Islet of Langerhans (tissue), 1 donor: ENCODE measurements at regions not wholly inside any gene's neighbourhood (a gene's known extent, or its start where the extent isn't known, plus 50 kb on each side); places are given as distances from the start of the nearest gene placed in this dataset.

Experiments used
- FAIRE-seq: peaks from one replicate; lab custom pipeline; 2011; peaks lifted over from hg19 to GRCh38; lab: Jason Lieb, UNC

DNA sequence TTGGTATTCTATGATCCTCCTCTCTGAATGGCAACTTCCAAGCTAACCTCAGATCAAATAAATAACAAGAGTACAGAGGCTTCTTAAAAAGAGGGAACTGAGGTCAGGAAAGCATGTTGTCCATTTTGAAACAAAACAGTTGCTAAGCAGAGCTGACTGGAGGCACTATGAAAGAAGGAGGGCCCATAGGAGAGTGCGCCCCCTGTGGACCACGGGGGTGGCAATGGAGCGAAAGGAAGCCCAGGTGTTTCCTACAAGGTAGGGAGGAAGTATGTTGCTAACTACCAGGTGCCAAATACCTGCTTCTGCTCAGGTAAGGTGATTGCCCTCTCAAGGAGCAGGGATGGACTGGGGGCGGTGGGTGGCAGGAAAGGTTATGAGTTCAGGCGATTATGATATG lies 101.8 kb upstream of the MAST4 start:
- FAIRE-seq: no peak

DNA sequence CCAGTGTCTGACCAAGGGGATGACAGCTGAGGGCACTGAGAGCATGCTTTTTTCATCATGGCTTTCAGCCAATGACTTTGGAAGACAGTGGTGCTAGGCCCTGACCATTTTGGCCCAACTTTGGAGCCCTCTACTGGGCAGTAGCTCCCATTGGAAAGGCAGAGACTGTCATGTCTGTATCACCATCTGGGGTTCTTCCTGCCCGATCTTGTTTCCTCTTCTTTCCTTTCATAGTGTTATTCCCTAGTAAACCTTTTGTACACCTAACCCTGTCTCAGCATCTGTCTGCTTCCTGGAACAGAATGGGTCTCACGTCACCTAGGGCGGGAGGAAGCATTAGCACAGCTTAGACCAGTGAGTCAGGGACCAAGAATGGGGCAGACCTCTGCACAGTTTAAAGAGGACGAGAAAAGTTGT lies 97.4 kb upstream of the MAST4 start:
- FAIRE-seq: no peak

DNA sequence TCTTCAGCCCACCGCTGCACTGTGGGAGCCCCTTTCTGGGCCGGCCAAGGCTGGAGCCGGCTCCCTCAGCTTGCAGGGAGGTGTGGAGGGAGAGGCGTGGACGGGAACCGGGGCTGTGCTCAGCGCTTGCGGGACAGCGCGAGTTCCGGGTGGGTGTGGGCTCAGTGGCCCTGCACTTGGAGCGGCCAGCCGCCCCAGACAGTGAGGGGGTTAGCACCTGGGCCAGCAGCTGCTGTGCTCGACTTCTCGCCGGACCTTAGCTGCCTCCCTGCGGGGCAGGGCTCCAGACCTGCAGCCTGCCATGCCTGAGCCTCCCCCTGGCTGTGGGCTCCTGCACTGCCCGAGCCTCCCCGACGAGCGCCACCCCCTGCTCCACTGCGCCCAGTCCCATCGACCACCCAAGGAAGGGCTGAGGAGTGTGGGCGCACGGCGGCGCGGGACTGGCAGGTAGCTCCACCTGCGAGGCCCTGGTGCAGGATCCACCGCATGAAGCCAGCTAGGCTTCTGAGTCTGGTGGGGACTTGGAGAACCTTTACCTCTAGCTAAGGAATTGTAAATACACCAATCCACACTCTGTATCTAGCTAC lies 92.9 kb upstream of the MAST4 start:
- no peak for FAIRE-seq

DNA sequence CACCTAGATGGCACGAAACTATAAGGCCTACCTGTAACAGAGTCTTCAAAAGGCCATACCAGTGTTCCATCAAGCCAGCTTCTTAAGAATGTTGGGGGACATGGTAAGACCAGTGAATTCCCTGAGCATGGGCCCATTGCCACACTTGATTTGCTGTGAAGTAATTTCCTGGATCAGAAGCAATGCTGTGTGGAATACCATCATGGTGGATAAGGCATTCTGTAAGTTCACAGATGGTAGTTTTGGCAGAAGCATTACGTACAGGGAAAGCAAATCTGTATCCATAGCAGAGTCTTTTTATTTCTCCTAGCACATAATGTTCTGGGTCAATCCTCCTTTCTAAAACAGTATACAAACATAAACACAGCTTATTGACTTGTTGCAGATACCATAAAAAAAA lies 89.1 kb upstream of the MAST4 start:
- no peak for FAIRE-seq

DNA sequence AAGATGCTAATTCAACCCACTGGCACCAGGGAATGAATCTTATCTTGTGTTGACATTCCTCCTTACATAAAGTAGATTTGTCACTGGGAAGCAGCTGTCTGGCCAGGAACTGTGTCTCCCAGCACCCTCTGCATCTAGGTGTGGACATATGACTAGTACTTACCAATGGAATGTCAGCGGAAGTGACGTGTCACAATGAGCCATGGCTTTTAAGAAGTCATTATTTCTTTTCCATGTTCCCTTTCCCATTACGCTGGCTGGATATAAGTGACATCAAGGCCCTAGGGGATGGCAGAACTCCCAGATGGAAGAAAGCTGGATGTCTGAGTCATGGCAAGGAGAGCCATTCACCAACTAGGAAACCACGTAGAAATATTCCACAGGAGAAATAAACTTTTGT lies 84.7 kb upstream of the MAST4 start:
- no peak for FAIRE-seq

DNA sequence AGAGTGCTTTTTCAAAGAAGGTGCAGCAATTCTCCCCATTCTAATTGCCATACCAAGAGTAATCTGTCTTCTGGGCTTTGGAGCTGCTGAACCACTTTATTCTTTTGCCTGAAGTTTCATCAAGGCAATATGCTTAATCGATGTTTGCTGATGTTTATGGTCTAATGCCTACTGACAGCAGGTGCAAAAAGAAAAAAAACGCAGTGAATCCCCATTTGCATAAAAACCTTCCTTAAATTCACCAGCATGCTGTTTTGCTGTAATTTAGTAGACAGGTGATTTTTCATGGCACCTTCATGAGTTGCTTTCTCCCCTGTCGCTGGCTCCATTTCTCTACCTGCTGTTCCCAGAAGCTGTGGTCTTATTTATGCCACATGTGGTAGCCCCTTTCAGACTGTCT lies 83.1 kb upstream of the MAST4 start:
- no peak for FAIRE-seq

DNA sequence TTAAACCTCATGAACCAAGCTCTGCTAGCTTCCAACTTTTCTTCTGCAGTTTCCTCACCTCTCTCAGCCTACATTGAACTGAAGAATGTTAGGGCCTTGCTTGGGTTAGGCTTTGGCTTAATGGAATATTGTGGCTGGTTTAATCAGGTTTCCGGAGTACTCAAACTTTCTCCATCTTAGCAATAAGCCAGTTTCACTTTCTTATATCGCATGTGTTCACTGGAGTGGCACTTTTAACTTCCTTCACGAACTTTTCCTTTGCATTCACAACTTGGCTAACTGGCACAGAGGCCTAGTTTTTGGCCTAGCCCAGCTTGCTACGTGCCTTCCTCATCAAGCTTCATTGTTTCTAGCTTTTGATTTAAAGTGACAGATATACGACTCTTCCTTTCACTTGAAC lies 81.0 kb upstream of the MAST4 start:
- FAIRE-seq: no peak

DNA sequence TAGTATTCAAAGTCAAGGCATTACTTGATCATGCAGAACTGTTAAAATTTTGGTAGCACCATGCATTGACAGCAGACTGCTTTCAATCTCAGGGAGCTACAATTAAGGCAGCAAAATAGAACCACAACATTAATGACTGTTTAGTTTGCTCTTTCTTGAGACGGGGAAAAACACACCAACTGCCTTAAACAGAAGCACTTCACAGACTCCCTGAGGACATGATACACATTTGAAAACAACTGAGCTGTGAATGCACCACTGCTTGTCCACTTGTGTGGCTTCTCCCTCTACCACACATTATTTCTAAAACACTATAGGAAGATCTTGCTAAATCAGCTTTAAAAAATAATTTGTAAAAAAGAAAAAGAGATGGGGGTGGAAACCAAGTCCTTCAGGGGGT lies 79.6 kb upstream of the MAST4 start:
- no peak for FAIRE-seq

DNA sequence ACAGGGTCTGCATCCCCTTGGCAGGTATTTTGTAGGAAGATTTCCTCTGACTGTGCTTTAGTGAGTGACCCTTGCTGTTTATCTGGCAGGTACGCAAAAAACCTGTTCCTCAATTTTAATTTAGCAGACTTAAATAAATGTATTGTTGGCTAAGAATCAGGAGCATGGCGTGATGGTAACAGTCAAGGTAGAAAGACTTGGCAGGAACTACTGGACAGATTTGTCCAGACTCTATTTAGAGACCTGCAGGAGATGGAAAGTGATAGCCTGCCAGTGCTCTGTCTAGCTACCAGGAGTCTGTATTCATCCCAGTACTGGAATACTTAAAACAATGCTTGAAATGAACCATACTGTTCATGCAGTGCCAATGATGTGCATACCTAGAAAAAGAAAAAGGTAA lies 78.8 kb upstream of the MAST4 start:
- FAIRE-seq: no peak

DNA sequence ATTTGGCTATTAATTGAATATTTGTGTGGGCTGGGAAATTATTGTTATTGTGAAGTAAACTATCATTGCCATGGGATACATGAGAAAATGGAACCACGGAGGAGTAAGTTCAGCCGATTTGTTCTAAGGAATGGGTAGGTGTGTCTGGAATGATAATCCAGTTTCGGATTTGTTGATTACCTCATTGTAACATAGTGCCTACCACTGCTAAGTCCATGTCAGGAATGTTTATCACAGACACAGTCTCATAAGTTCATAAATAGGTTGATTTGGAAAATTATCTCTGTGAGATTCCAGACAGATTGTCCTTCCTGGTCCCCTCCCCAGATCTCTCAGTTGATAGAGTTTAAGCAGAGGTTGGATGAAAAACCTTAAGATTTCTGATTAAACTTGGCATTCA lies 78.1 kb upstream of the MAST4 start:
- no peak for FAIRE-seq

DNA sequence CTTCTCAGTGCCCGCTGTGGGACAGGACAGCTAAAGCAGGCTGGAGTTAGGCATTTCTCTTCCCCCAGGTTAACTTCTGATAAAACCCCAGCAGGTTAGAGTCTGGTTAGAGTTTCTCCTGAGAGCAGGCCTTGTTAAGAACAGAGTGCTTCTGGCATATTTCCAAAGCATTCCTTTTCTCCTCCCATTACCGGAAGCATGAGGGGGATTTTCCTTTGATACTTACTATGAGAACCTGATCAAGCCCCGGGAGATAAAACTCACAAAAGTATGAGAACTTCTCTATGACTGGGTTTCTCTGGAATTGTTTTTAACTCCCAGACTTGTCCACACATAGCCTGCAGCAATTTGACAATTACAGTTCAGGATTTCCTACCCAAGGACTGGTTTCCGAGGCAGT lies 77.4 kb upstream of the MAST4 start:
- no peak for FAIRE-seq

DNA sequence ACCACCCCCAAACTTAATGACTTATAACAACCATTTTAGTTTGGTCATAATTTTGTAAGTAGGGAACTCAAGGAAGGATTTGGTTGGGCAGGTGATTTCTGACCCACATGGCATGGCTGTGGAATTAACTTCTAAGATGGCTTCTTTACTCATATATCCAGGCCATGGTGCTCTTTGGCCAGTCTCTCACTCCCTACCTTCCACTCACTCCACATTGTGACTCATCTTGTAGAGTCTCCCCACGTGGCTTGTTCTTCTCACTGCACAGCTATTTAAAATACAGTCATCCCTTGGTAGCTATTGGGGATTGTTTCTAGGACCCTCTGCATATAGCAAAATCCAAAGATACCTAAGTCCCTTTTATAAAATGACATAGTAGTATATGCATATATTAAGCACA lies 76.6 kb upstream of the MAST4 start:
- no peak for FAIRE-seq

DNA sequence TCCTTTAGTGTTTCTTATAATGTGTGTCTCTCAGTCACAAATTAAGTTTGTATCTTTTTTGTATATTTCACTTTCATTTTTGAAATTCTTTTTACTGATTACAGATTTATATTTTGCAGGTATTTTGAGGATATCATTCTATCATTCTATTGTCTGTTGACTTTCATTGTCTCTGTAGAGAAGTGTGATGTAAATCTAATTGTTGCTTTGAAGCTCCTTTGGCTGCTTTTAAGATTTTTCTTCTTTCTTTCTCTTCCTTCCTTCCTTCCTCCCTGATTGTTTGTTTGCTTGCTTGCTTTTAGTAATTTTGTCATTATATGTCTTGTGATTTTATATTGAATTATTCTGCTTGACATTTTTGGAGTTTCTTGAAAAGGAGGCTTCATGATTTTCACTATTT lies 75.3 kb upstream of the MAST4 start:
- FAIRE-seq: no peak

DNA sequence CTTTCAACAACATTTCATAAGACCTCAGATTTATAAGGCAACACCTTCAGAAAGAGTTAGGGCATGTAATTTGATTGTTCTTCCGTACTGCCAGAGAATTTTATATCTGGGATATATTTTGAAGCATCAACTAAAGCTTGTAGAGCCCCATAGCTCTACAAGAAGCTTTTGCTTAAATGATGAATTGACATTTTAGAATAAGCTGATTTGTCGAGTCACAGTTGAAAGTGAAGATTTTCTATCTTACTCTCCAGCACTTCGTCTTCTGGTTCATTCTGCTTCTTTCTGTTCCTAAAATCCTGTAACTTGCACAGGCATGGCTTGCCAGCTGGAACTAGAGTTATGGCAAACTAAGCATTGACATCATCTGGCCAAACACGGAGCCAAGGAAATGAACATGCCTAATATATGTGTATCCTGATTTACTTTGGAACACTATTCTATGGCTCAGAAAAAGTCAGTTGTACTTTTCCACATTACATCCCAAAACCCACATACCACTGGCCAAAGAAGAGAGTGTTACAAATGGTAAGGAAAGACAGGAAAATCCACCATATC lies 68.6 kb upstream of the MAST4 start:
- FAIRE-seq: no peak

DNA sequence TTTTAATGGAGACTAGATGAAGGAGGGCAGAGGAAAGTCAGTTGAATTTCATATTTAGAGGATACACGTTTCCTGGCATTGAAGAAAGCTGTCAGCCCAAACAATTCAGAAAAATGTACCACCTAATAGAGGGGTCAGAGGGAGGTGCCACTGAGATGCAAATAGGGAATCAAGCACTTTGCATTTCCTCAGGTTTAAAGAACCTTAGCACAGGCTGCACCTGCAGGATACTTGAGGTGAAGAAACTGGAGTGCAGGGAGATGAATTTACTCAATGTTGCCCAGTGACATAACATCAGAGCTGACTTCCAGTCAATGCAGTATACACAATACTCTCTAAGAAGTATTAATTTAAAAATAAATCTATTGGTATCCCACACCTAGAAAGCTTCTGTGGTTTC lies 67.0 kb upstream of the MAST4 start:
- no peak for FAIRE-seq

DNA sequence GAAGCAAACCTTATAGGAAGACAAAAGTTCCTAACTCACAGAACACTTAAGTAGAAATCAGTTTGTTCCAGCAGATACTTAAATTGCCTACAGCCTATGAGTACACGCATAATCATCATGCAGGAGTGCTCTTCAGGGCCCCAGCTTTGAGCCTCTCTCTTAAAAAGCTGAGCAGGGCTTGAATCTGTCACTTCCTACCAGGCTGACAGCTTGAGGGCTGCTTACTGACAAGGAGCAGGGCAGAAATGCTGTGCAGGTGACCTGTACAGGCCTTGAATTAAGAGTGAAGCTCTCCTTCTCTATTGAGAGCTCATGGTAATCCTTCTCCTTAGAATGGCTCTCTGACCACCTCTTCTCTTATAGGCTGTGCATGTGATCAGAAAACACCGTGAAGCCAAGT lies 66.5 kb upstream of the MAST4 start:
- FAIRE-seq: no peak

DNA sequence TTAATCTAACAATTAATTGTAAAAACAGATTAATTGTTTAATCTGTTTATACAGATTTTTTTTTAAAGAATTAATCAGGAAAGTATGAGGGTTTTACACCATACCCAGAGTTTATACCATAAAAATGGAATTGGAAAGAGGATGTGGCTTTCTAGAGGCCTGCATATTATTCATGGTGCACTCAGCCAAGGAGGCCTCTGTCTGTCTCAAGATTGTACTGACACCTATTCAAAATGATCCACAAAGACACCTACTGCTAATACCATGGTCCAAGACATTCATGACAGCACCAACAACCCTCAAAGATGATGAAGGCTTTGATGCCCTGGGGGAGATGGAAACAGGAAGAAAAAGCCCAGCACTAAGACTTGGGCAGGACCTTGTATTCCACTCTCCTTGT lies 58.1 kb upstream of the MAST4 start:
- no peak for FAIRE-seq

DNA sequence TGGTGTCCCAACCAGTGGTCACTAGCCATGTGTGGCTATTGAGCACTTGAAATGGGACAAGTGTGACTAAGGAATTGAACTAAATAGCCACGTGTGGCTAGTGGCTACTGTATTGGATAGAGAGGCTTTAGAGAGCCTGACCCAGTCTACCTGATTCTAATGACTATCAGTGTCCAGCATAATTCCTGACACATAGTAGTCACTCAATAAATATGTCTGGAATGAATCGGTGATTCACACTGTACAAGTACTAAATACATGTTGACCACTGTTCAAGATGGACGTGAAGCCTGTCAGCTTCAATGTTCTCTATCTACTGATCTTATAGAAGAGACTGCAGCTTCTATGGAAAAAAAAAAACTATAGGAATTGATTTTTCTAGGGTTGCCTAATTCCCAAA lies 57.7 kb upstream of the MAST4 start:
- no peak for FAIRE-seq

DNA sequence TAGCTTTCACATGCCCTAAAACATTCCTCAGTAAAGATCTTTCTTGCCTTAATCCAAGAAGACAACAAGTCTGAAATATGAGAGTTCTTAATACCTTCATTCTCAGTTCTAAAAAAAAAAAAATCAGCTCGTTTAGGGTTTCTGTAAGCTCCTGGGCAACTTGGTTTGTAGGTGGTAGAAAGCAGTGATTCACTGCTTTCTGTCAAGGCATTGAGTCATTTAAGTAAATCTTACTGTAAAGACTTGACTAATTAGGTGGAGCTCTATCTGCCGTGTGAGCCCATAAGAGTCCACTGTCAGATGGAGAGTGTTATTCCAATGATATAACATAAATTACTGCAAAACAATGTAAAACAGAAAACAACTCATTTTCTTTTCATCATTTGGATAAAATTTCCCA lies 56.1 kb upstream of the MAST4 start:
- FAIRE-seq: no peak

DNA sequence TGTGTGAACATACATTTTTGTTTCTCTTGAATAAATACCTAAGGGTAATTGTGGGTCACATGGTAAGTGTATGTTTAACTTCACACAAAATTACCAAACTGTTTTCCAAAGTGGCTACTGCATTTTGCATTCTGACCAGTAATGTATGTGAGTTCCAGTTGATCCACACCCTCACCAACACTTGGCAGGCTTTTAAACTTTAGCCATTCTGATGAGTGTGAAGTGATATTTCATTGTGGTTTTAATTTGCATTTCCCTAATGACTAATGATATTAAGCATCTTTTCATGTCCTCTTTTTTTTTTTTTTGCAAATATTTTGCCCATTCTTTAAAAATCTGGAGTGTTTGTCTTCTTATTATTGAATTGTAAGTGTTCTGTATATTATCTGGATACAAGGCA lies 53.5 kb upstream of the MAST4 start:
- FAIRE-seq: no peak
